GM12865 (cell line): ENCODE measurements at regions not wholly inside any gene's neighbourhood (a gene's known extent, or its start where the extent isn't known, plus 50 kb on each side); places are given as distances from the start of the nearest gene placed in this dataset.

Source experiments
- DNase-seq: peaks from one replicate; pipeline ENCODE4 v3.0.0; 2010; ENCODE audit warnings: low read depth
- H3K4me3 ChIP-seq: 2 replicates; pipeline ENCODE4 v1.5.1; 2011; ENCODE audit warnings: mild to moderate bottlenecking, low read depth, low read length, control low read depth
- CTCF ChIP-seq: IDR thresholded peaks from 2 replicates; pipeline ENCODE4 v1.5.1; 2011; ENCODE audit warnings: low read length, control low read depth, low read depth, inconsistent platforms; ENCODE audit not compliant: insufficient read depth; ENCODE audit errors: missing control alignments

GRCh38 chr2:194556629-194557028 lies 1100.4 kb upstream of the SLC39A10 start:
- DNase-seq: no peak

GRCh38 chr2:194553980-194554379 lies 1103.0 kb upstream of the SLC39A10 start:
- DNase-seq: no peak
- no peak for TF ChIP-seq CTCF
- H3K4me3 ChIP-seq: no peak overlapping the region

More at GRCh38 chr2:194556629-194557028, 1100.4 kb upstream of the SLC39A10 start:
- no peak overlapping the region for H3K4me3 ChIP-seq
- no peak for TF ChIP-seq CTCF

- no peak for DNase-seq
- no peak for TF ChIP-seq CTCF
- no peak overlapping the region for H3K4me3 ChIP-seq
Observed at GRCh38 chr2:194550702-194551101, 1106.3 kb upstream of the SLC39A10 start.

- H3K4me3 ChIP-seq: no peak overlapping the region
- no peak for DNase-seq
- no peak for TF ChIP-seq CTCF
Observed at GRCh38 chr2:194549387-194549786, 1107.6 kb upstream of the SLC39A10 start.

GRCh38 chr2:194545978-194546377 lies 1111.0 kb upstream of the SLC39A10 start:
- TF ChIP-seq CTCF: no peak
- H3K4me3 ChIP-seq: no peak overlapping the region
- no peak for DNase-seq

GRCh38 chr2:194539425-194539824 lies 1117.6 kb upstream of the SLC39A10 start:
- TF ChIP-seq CTCF: no peak
- DNase-seq: no peak
- H3K4me3 ChIP-seq: no peak overlapping the region

- DNase-seq: no peak
- no peak for TF ChIP-seq CTCF
- no peak overlapping the region for H3K4me3 ChIP-seq
Observed at GRCh38 chr2:194526121-194526520, 1130.9 kb upstream of the SLC39A10 start.
